ENCODE measurements at regions not wholly inside any gene's neighbourhood (a gene's known extent, or its start where the extent isn't known, plus 50 kb on each side); places are given as distances from the start of the nearest gene placed in this dataset.
A peak's percentile ranks its signal among the peaks of the same experiment; 100 is the strongest.

DNA sequence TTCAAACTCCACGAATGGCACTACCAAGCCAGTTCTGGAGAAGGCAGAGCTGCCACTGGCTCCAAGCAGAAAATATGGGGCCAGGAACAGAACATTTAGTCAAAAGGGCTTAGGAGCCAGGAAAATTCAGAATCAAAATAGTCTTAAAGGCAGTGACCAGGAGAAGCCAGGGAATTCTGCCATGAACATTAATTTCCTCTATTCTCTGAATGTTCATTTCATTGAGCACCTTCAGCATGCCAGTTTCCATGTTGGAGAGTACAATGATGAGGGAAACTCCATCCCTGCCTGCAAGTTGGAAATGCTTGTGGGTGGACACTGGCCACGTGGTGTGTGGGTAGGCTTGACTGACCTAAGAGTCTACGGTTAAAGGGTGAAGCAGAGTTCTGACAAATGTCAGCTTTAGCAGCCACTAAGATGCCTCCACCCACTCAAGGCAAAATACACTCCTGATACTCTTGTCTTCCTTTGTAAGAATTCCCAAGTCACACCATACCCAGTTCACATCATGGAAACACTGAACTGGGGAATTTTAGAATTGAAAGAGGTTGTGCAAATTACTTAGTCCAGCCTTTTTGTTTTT, 190.1 kb upstream of the C1QTNF7 start:
- H3K4me3 Mint-ChIP-seq = no peak overlapping the region
- H3K9me3 Mint-ChIP-seq = no peaks in the 10 kb centered on the region
- peaks cover 27% of the 10 kb centered on the region for H3K4me1 Mint-ChIP-seq
- Histone ChIP-seq H3K36me3 (replicated peaks in 1 of 2; ENCODE audit: control insufficient read depth in 1 of 2, insufficient read depth in 2 of 2, low read length in 2 of 2) (no peaks in the 10 kb centered on the region), H3K79me2 (ENCODE audit: insufficient read depth, low read length) (no peaks in the 10 kb centered on the region), H3K9ac (ENCODE audit: insufficient read depth, low read length, poor library complexity, severe bottlenecking) (no peak overlapping the region), H2AFZ (ENCODE audit: insufficient read depth, low read depth, low read length, poor library complexity, severe bottlenecking) (no peak overlapping the region), H3K4me1 (ENCODE audit: control insufficient read depth in 1 of 2, insufficient read depth in 2 of 2, low read length in 2 of 2) (peaks cover 21 to 23% of the 10 kb centered on the region in 2 donors), H4K20me1 (ENCODE audit: insufficient read depth, low read length) (no peaks in the 10 kb centered on the region), H3K27me3 (ENCODE audit: control insufficient read depth in 2 of 2, insufficient read depth in 2 of 2, low read length in 2 of 2) (no peaks in the 10 kb centered on the region), H3K4me2 (replicated peaks; ENCODE audit: extremely low read depth, low read length, poor library complexity, severe bottlenecking) (no peak overlapping the region), H3K27ac (ENCODE audit: low read depth in 1 of 2, low read length in 2 of 2) (no peak overlapping the region), H3K4me3 (replicated peaks in 1 of 3; ENCODE audit: low read depth in 2 of 3, low read length in 3 of 3) (no peak overlapping the region), H3K9me3 (replicated peaks in 1 of 2; ENCODE audit: control insufficient read depth in 1 of 2, insufficient read depth in 1 of 2, low read length in 2 of 2) (no peaks in the 10 kb centered on the region)
- DNase-seq = no peak
- 100% methylated on average over 1 of the region's 3 CpGs for WGBS (ENCODE audit: insufficient coverage)
- intact Hi-C loops (cut with micrococcal nuclease) = loop anchor here in 1 of 2 donors (1.0 to 5.0 kb wide), 2 partner anchors 160 to 220 kb away; no protein-coding TSS in a partner anchor
- no peaks in the 10 kb centered on the region for H3K36me3 Mint-ChIP-seq
- H3K27ac Mint-ChIP-seq = no peak overlapping the region
- no peaks in the 10 kb centered on the region for H3K27me3 Mint-ChIP-seq (ENCODE audit: low read depth in 3 of 3)
- TF ChIP-seq CTCF (IDR thresholded peaks at IDR 0.05) = no peak

DNA sequence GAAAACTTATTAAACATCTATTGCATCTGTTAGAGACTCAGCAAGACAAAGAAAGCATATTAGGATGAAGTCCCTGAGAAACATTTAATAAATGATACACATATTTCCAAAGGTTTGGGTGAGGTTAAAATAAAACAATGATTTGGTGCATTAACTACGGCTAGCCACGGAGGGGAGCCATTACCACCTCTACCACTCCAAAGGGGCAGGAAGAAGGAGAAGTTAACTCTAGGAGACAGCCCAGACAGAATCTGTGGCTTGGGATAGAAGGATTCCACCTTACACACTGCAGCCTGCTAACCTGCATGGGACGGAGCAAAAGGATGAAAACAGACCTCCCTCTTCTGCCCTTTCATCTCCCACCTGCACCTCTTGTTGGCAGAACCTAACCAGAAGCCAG, 189.1 kb upstream of the C1QTNF7 start:
- peak; percentile 84 for TF ChIP-seq CTCF (IDR thresholded peaks at IDR 0.05)
- peak; percentile 45 to 66 (median 65) for DNase-seq
- intact Hi-C loops (cut with micrococcal nuclease) = loop anchor here in 1 of 2 donors (1.0 to 5.0 kb wide), 2 partner anchors 159 to 219 kb away; no protein-coding TSS in a partner anchor
- Histone ChIP-seq H3K4me2 (replicated peaks; ENCODE audit: extremely low read depth, low read length, poor library complexity, severe bottlenecking) (no peak overlapping the region), H3K27me3 (ENCODE audit: control insufficient read depth in 2 of 2, insufficient read depth in 2 of 2, low read length in 2 of 2) (no peaks in the 10 kb centered on the region), H3K9ac (ENCODE audit: insufficient read depth, low read length, poor library complexity, severe bottlenecking) (no peak overlapping the region), H2AFZ (ENCODE audit: insufficient read depth, low read depth, low read length, poor library complexity, severe bottlenecking) (no peak overlapping the region), H3K4me3 (replicated peaks in 1 of 3; ENCODE audit: low read depth in 2 of 3, low read length in 3 of 3) (no peak overlapping the region), H3K27ac (ENCODE audit: low read depth in 1 of 2, low read length in 2 of 2) (no peak overlapping the region), H3K9me3 (replicated peaks in 1 of 2; ENCODE audit: control insufficient read depth in 1 of 2, insufficient read depth in 1 of 2, low read length in 2 of 2) (no peaks in the 10 kb centered on the region), H3K36me3 (replicated peaks in 1 of 2; ENCODE audit: control insufficient read depth in 1 of 2, insufficient read depth in 2 of 2, low read length in 2 of 2) (no peaks in the 10 kb centered on the region), H4K20me1 (ENCODE audit: insufficient read depth, low read length) (no peaks in the 10 kb centered on the region), H3K4me1 (ENCODE audit: control insufficient read depth in 1 of 2, insufficient read depth in 2 of 2, low read length in 2 of 2) (peaks cover 11 to 13% of the 10 kb centered on the region in 2 donors), H3K79me2 (ENCODE audit: insufficient read depth, low read length) (no peaks in the 10 kb centered on the region)
- peaks cover 17% of the 10 kb centered on the region for H3K4me1 Mint-ChIP-seq
- H3K4me3 Mint-ChIP-seq = no peak overlapping the region
- no peaks in the 10 kb centered on the region for H3K27me3 Mint-ChIP-seq (ENCODE audit: low read depth in 3 of 3)
- H3K9me3 Mint-ChIP-seq = no peaks in the 10 kb centered on the region
- no CpG with 5 or more reads among the region's 3 CpGs for WGBS (ENCODE audit: insufficient coverage)
- H3K36me3 Mint-ChIP-seq = no peaks in the 10 kb centered on the region
- no peak overlapping the region for H3K27ac Mint-ChIP-seq

Measured in CD14-positive monocyte (primary cell).